Esophagus squamous epithelium (tissue), 4 donors: ENCODE measurements at regions not wholly inside any gene's neighbourhood (a gene's known extent, or its start where the extent isn't known, plus 50 kb on each side); places are given as distances from the start of the nearest gene placed in this dataset.

ENCODE experiments used
- CTCF ChIP-seq, 6 experiments: fragments of 450-650 bp in 4 of 6; fragments of 200-600 bp in 2 of 6; sonication (generic) in 2 of 6; IDR thresholded peaks; one replicate each; pipeline ENCODE4 v1.5.1; 2016 to 2019; ENCODE audit warnings: antibody characterized with exemption in 6 of 6, mild to moderate bottlenecking in 4 of 6, moderate library complexity in 4 of 6
- POLR2A ChIP-seq, 4 donors: fragments of 450-650 bp; IDR thresholded peaks; one replicate each; pipeline ENCODE4 v1.6.1; 2017; ENCODE audit warnings: antibody characterized with exemption in 4 of 4, mild to moderate bottlenecking in 4 of 4, moderate library complexity in 3 of 4

GRCh38 chr1:193755441-193755840 is 569.0 kb upstream of the B3GALT2 start:
- TF ChIP-seq CTCF (IDR thresholded peaks at IDR 0.05): no peak
- no peak for TF ChIP-seq POLR2A (IDR thresholded peaks at IDR 0.05)
